Stimulated activated CD4-positive, alpha-beta T cell treated with anti-CD3 and anti-CD28 coated beads, Interleukin-2, amount 100 ng/mL, for 48 hours (primary cell): ENCODE measurements at regions not wholly inside any gene's neighbourhood (a gene's known extent, or its start where the extent isn't known, plus 50 kb on each side); places are given as distances from the start of the nearest gene placed in this dataset.
"Not testable (repeated sequence)": the region's sequence is repeated elsewhere in the genome, so short reads cannot be mapped to it uniquely, and the experiment has no call there.

Experiments
- DNase-seq, 2 donors: peaks; one replicate each; pipeline ENCODE4 v3.0.0-alpha.2; 2020

- DNase-seq, result no peak
These were observed 209.8 kb downstream of the GJA1 start for GRCh38 chr6:121645100-121645745.

GRCh38 chr6:121647905-121648304 lies 212.5 kb downstream of the GJA1 start:
- DNase-seq, result no peak

DNA sequence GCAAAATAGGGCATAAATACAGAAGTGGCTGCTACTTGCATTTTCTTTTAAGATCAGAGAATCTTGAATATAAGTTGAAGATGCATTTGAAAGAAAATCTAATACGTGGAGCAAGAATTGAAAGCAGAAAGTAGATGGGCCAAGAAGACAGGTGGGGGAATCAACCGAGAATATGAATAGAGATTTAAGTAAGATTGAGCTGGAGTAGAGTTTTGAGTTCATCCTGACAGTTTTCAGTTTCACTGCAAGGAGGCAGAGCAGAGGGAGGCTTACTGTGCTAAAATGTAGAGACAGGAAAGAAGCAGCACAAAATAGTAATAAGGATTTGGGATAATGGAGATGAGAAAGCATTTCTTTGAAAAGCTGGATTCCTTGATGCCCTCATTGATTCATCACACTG lies 214.5 kb downstream of the GJA1 start:
- DNase-seq, result no peak

GRCh38 chr6:121651420-121651819 lies 216.0 kb downstream of the GJA1 start:
- DNase-seq, result no peak

- DNase-seq, result no peak
These were observed 216.8 kb downstream of the GJA1 start for GRCh38 chr6:121652223-121652622.

DNA sequence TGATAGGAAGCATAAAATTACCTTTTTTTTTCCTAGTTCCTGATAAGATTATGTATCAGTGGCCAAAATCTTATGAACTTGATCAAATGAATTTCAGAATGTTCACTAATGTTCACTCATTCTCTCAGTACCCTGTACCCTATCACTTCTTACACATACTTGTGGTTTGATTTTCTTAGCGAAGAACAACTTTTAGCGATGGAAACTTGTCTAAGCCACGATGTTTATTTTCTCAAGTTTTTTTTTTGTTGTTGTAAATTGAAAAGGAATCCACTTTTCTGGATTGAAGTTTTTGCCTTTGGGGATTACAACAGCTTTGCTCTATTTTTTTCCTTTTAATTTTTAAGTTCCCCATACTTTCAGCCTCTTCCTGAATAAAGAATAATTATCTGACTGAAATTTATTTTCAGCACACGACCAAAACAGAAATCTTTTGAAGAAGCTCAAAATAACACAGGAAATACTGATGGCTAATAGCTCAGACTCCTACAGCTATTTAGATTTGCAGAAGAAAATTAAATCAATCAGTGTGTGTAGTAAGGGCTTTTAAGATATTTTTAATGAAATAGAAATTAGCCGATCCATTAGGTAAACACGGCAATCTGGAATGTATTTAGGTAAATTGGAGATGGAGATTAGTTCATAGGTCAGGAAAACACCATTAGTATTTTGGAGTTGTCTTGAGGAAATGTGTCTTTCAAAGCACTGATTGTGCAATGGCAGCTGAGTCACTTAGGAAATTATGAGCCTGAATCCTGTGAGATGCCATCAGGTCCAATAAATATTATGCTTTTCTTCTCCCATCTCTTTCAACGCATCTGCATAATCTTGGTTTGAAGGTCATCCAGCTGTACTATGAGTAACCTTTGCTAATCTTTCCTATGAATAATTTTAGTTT lies 217.5 kb downstream of the GJA1 start:
- DNase-seq, result no peak

- no peak for DNase-seq
These were observed 218.2 kb downstream of the GJA1 start for GRCh38 chr6:121653624-121654008.

- DNase-seq, result no peak
These were observed 222.5 kb downstream of the GJA1 start for GRCh38 chr6:121657972-121658371.

DNA sequence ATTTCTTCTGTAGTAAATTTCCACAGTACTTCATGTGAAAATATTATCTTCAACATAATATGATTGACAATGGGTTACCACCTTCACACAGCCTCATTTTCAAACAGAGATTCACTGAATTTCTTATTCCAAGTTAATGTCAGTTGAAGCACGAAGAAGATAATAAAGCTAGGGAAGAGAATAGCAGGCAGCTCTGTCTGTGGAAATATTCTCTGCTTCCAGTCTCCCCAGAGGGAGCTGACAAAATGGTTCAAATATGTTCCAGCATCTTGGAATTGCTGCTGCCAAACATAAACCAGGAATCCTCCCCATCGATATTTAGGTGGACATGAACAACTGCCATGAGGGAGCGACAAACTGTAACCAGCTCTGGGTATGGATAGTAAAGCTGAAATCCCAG lies 224.8 kb downstream of the GJA1 start:
- DNase-seq, result no peak

GRCh38 chr6:121663292-121663810 lies 227.9 kb downstream of the GJA1 start:
- no peak for DNase-seq

DNA sequence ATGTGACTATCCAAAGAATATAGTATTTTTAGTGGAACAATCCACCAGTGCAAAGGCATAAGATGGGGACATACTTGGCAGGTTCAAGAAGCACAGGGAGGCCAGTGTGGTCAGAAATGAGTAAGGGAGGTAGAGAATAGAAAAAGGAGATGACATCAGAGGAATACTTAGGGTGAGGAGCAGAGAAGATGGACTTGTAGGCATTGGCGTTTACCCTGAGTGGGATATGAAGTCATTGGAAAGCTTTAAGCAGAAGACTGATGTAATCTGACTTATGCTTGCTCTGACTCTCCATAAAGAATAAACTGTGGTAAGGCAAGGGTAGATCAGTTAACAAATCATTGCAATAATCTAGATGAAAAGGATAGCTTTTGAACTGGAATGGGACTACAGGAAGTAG lies 228.7 kb downstream of the GJA1 start:
- no peak for DNase-seq

DNA sequence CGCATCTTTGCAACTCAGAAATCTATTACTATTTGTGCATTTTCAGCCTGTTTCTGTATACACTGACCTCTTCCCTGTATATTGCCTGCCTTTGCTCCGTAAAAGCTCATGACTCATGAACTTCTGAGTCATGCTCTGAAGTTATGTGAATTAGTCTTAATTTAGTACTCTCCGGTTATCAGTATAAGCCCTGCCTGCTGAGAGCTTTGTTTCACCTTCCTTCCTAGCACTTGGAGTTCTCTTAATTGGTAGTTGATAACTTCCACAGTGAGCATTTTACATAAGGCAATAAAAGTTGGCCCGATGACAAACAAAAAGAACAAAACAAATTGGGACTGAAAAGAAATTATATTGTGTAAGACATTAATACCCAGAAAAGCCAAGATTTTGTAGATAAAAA lies 231.4 kb downstream of the GJA1 start:
- DNase-seq, result no peak

DNA sequence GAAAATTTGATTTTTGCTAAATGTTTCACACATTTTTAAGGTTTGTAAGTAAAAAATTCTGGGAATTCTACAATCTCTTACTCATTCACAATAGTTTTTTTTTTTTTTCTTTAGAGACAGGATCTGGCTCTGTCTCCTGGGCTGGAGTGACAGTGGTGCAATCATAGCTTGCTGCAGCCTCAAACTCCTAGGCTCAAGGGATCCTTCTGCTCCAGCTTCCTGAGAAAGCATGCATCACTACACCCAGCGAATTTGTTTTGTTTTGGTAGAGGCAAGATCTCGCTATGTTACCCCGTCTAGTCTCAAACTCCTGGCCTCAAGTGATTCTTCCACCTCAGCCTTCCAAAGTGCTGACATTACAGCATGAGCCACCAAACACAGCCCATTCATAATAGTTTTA lies 232.8 kb downstream of the GJA1 start:
- DNase-seq, result no peak

DNA sequence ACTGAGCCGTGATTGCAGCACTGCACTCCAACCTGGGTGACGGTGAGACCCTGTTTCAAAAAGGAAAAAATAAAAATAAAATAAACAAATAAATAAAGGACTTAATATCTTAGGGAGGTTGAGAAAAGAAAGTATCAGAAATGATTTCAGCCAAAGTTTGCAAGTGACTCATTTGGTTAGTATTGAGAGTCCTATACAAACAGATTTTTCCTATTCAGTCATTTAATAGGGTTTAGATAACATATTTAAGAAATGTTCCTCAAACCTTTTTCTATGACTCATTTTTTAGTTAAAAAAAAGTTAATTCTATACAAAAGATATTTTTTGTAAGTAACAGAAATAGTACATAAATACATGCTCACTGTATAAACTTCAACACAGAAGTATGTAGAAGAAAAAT lies 235.1 kb downstream of the GJA1 start:
- no peak for DNase-seq

- DNase-seq, result no peak
These were observed 242.1 kb downstream of the GJA1 start for GRCh38 chr6:121677571-121677970.

- DNase-seq, result no peak
These were observed 242.8 kb downstream of the GJA1 start for GRCh38 chr6:121678245-121678644.

GRCh38 chr6:121680058-121680457 lies 244.6 kb downstream of the GJA1 start:
- DNase-seq, result no peak

DNA sequence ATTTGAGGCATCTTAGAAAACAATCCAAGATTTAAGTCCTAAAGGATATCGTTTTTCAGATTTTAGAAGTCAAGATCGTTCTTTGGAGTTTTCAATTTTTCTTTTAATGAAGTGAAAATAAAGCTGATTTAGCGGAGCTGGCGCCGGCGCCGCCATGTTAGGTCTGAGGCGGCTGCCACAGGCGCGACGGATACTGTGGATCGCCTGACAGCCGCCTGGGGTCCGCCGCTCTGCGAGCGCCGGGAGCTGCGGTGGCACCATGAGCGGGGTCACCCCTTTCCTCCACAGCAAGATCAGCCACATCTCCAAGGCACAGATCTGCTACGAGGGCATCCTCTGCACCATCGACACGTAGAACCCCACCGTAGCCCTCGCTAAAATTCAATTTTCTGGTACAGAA lies 247.2 kb downstream of the GJA1 start:
- DNase-seq, result no peak

- not testable (repeated sequence) for DNase-seq
These were observed 250.4 kb downstream of the GJA1 start for GRCh38 chr6:121685806-121686205.

GRCh38 chr6:121686611-121687023 lies 251.2 kb downstream of the GJA1 start:
- no peak for DNase-seq

DNA sequence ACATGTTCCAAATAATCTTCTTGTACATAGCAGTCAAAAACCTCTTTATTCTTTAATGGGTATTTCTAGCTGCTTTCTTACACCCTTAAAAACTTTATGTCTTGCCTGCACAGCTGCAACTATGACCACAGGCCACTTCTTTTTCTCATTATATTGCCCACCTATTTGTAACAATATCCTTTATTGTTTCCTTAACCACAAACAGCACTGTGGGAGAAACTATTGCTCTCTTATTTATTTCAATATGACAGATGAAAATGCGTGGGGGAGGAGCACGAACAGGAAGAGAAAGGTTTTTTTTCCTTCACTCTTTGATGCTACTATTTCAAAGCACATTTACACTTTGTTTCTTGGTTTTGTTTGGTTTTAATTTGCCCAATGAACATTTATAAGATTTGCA lies 253.5 kb downstream of the GJA1 start:
- no peak for DNase-seq

DNA sequence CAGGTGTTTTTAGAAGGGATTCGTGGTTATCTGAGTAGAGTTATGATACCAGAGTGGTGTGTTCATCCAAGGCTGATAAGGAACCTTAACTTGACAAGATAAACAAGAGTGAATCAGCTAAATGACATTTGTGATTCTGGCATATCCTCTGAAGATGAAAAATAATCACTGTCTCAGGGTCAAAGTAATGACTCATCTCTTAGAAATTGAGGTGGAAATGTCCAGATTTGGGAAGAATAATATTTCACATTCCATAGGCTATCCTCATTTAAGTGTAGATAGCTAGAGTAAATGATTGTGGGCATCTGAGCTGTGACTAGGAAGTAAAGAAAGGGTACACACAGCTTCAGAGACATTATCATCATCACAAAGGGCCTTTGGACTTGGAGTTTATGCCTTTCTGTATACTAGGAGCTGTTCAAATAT lies 255.7 kb downstream of the GJA1 start:
- DNase-seq, result no peak

GRCh38 chr6:121694389-121694788 lies 258.9 kb downstream of the GJA1 start:
- no peak for DNase-seq

DNA sequence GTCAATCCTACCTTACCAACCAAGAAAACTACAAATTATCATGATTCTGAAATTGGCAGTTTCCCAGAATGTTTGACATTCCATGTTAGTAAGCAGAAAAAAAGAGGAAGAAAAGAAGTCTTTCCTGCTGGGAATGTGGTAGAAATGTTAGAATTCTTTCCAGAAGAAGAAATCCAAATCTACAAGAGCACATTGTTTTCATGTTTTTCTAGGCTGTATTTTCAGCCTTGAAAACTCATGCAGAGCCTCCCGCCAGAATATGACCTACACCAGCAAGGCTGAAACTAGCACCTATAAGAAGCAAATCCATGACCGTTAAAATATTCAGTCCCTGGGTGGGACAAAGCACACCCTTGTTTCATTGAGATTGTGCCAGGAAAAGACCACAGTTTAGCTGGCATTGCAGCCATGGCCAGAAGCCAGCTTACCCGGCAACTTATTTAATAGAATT lies 259.4 kb downstream of the GJA1 start:
- no peak for DNase-seq
